Neural cell (in vitro differentiated cells): ENCODE measurements at regions not wholly inside any gene's neighbourhood (a gene's known extent, or its start where the extent isn't known, plus 50 kb on each side); places are given as distances from the start of the nearest gene placed in this dataset.

Experiments used
- H2AFZ ChIP-seq: fragments of 200-600, 300-800 bp; sonication (generic), shearing (Covaris generic); 2 replicates; pipeline ENCODE4 v1.6.0; 2014; ENCODE audit warnings: low read depth, mild to moderate bottlenecking, antibody characterized with exemption, low read length, moderate library complexity
- H3F3A ChIP-seq: fragments of 200-600 bp; shearing (Covaris generic); 2 replicates; pipeline ENCODE4 v1.6.1; 2016; ENCODE audit warnings: mild to moderate bottlenecking, moderate library complexity, mixed read lengths, antibody characterized with exemption, low read length; ENCODE audit not compliant: insufficient read depth, poor library complexity, severe bottlenecking
- H3K27ac ChIP-seq: fragments of 200-600, 300-800 bp; sonication (generic), shearing (Covaris generic); 2 replicates; pipeline ENCODE4 v1.5.1; 2014; ENCODE audit warnings: mild to moderate bottlenecking, low read length, moderate library complexity
- H3K27me3 ChIP-seq: fragments of 300-800, 200-600 bp; sonication (generic), shearing (Covaris generic); 2 replicates; pipeline ENCODE4 v1.6.0; 2014; ENCODE audit warnings: mild to moderate bottlenecking, low read depth, low read length, moderate library complexity; ENCODE audit not compliant: insufficient read depth
- H3K36me3 ChIP-seq: fragments of 300-800, 200-600 bp; sonication (generic), shearing (Covaris generic); 2 replicates; pipeline ENCODE4 v1.5.1; 2014; ENCODE audit warnings: mild to moderate bottlenecking, antibody characterized with exemption, low read length, moderate library complexity; ENCODE audit not compliant: insufficient read depth
- H3K4me2 ChIP-seq: fragments of 300-800, 200-600 bp; sonication (generic), shearing (Covaris generic); 2 replicates; pipeline ENCODE4 v1.6.0; 2014; ENCODE audit warnings: mild to moderate bottlenecking, low read length
- H3K4me3 ChIP-seq: fragments of 300-800, 200-600 bp; sonication (generic), shearing (Covaris generic); 2 replicates; pipeline ENCODE4 v1.5.1; 2014; ENCODE audit warnings: mild to moderate bottlenecking, low read length, moderate library complexity
- H3K79me2 ChIP-seq: fragments of 200-600 bp; shearing (Covaris generic); replicated peaks from 2 replicates; pipeline ENCODE4 v1.6.0; 2014; ENCODE audit warnings: mild to moderate bottlenecking, low read length, moderate library complexity; ENCODE audit not compliant: insufficient read depth
- H3K9ac ChIP-seq: fragments of 300-800, 200-600 bp; sonication (generic), shearing (Covaris generic); 2 replicates; pipeline ENCODE4 v1.6.1; 2016; ENCODE audit warnings: mild to moderate bottlenecking, low read length, mixed read lengths
- H3K9me2 ChIP-seq: fragments of 200-600 bp; shearing (Covaris generic); 2 replicates; pipeline ENCODE4 v1.6.1; 2016; ENCODE audit warnings: mild to moderate bottlenecking, low read length, mixed read lengths; ENCODE audit not compliant: insufficient read depth
- H3K9me3 ChIP-seq: fragments of 200-600, 300-800 bp; sonication (generic), shearing (Covaris generic); 2 replicates; pipeline ENCODE4 v1.6.1; 2016; ENCODE audit warnings: mild to moderate bottlenecking, mixed run types, low read length, moderate library complexity, mixed read lengths
- H4K20me1 ChIP-seq: fragments of 200-600 bp; shearing (Covaris generic); 2 replicates; pipeline ENCODE4 v1.6.1; 2016; ENCODE audit warnings: mild to moderate bottlenecking, mixed run types; ENCODE audit not compliant: insufficient read depth
- CTCF ChIP-seq: fragments of 450-650 bp; IDR thresholded peaks from 2 replicates; pipeline ENCODE4 v1.5.1; 2014; ENCODE audit warnings: antibody characterized with exemption, mild to moderate bottlenecking, moderate library complexity; ENCODE audit not compliant: poor library complexity, severe bottlenecking
- EP300 ChIP-seq: fragments of 450-650 bp; conservative IDR thresholded peaks from 2 replicates; pipeline ENCODE4 v1.6.1; 2014; ENCODE audit warnings: antibody characterized with exemption, mild to moderate bottlenecking, moderate library complexity; ENCODE audit not compliant: poor library complexity, severe bottlenecking
- EZH2 ChIP-seq: fragments of 200-600, 300-800 bp; shearing (Covaris generic), sonication (generic); IDR thresholded peaks from 2 replicates; pipeline ENCODE4 v1.6.1; 2014; ENCODE audit warnings: antibody characterized with exemption, low read length, borderline replicate concordance, mild to moderate bottlenecking; ENCODE audit not compliant: insufficient read depth, poor library complexity, severe bottlenecking
- MXI1 ChIP-seq: fragments of 450-650 bp; conservative IDR thresholded peaks from 2 replicates; pipeline ENCODE4 v1.6.1; 2014; ENCODE audit warnings: antibody characterized with exemption, mild to moderate bottlenecking; ENCODE audit not compliant: poor library complexity, severe bottlenecking
- POLR2AphosphoS5 ChIP-seq: IDR thresholded peaks from 2 replicates; pipeline ENCODE4 v1.6.1; 2012
- RAD21 ChIP-seq: fragments of 450-650 bp; conservative IDR thresholded peaks from 2 replicates; pipeline ENCODE4 v1.6.1; 2014; ENCODE audit warnings: antibody characterized with exemption, mild to moderate bottlenecking, moderate library complexity
- REST ChIP-seq: IDR thresholded peaks from 2 replicates; pipeline ENCODE4 v1.6.1; 2012; ENCODE audit warnings: borderline replicate concordance
- SMC3 ChIP-seq: fragments of 450-650 bp; conservative IDR thresholded peaks from 2 replicates; pipeline ENCODE4 v1.6.1; 2014; ENCODE audit warnings: antibody characterized with exemption, mild to moderate bottlenecking, moderate library complexity; ENCODE audit not compliant: poor library complexity
- TAF1 ChIP-seq: IDR thresholded peaks from 2 replicates; pipeline ENCODE4 v1.6.1; 2012; ENCODE audit warnings: low read depth

DNA sequence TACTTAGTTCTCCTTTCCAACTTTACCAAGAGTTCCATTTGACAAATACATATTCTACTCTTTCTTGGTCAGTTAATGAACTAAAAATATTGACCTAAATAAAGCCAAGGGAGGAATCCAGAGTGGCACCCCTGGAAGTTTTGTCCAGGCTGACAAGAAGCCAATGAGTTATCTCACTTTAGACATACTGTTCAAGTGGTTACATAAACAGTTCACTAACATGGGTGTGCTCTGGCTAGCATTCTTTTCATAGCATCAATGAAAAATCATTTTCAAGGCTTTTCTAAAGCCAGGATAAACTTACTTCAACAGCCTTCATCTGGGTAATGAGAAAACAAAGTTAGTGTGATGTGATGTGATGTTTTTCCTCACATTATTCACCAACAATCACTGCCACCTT, 649.4 kb downstream of the TDRD15 start:
- H3K9me2 ChIP-seq, result no peaks in the 10 kb centered on the region
- H3K79me2 ChIP-seq, result no peaks in the 10 kb centered on the region
- no peak overlapping the region for H3K9ac ChIP-seq
- no peak overlapping the region for H3K4me3 ChIP-seq
- H3F3A ChIP-seq, result no peaks in the 10 kb centered on the region
- no peak for TF ChIP-seq SMC3
- no peak for TF ChIP-seq RAD21
- no peak for TF ChIP-seq POLR2AphosphoS5
- no peak for TF ChIP-seq TAF1
- TF ChIP-seq EP300, result no peak
- TF ChIP-seq MXI1, result no peak
- no peak for TF ChIP-seq EZH2
- no peak for TF ChIP-seq REST
- no peak for TF ChIP-seq CTCF
- H3K9me3 ChIP-seq, result no peaks in the 10 kb centered on the region
- H3K27ac ChIP-seq, result no peak overlapping the region
- no peak overlapping the region for H2AFZ ChIP-seq
- no peaks in the 10 kb centered on the region for H3K27me3 ChIP-seq
- H3K36me3 ChIP-seq, result no peaks in the 10 kb centered on the region
- no peaks in the 10 kb centered on the region for H4K20me1 ChIP-seq
- no peak overlapping the region for H3K4me2 ChIP-seq

- Histone ChIP-seq H3K4me2 (no peak overlapping the region), H3K9ac (peak overlapping the region; percentile 11), H4K20me1 (no peaks in the 10 kb centered on the region), H3K27ac (peak overlapping the region; percentile 45), H3K79me2 (no peaks in the 10 kb centered on the region), H3K36me3 (no peaks in the 10 kb centered on the region), H3K27me3 (no peaks in the 10 kb centered on the region), H3K4me3 (no peak overlapping the region), H3K9me3 (no peaks in the 10 kb centered on the region), H3F3A (no peaks in the 10 kb centered on the region), H2AFZ (no peak overlapping the region), H3K9me2 (no peaks in the 10 kb centered on the region)
- TF ChIP-seq EZH2 (no peak), CTCF (no peak), RAD21 (no peak)
These were observed 651.1 kb downstream of the TDRD15 start for GRCh38 chr2:21774691-21775368.
